ENCODE measurements at regions not wholly inside any gene's neighbourhood (a gene's known extent, or its start where the extent isn't known, plus 50 kb on each side); places are given as distances from the start of the nearest gene placed in this dataset.

- TF ChIP-seq ZNF501 (CRISPR knock-in tag; IDR thresholded peaks at IDR 0.05): no peak
- TF ChIP-seq MAFK (conservative IDR thresholded peaks at IDR 0.05 in 1 of 2, IDR thresholded peaks at IDR 0.05 in 1 of 2; ENCODE audit: low read length in 2 of 2): no peak
- no peak for TF ChIP-seq CSRNP1 (CRISPR knock-in tag; IDR thresholded peaks at IDR 0.05)
- no peak for TF ChIP-seq MED13 (CRISPR knock-in tag; IDR thresholded peaks at IDR 0.05)
- no peak for TF ChIP-seq TRIM24 (CRISPR knock-in tag; IDR thresholded peaks at IDR 0.05)
- no peak for TF ChIP-seq ETS1 (CRISPR knock-in tag; IDR thresholded peaks at IDR 0.05)
- no peak for TF ChIP-seq MAZ (IDR thresholded peaks at IDR 0.05; ENCODE audit: borderline replicate concordance, low read depth, low read length)
- TF ChIP-seq MAZ (CRISPR knock-in tag; IDR thresholded peaks at IDR 0.05; ENCODE audit: low read depth): no peak
- TF ChIP-seq POLR2A (IDR thresholded peaks at IDR 0.05; ENCODE audit: insufficient read depth in 1 of 2, low read depth in 2 of 2, low read length in 2 of 2): no peak
- no peak for TF ChIP-seq ZNF331 (CRISPR knock-in tag; IDR thresholded peaks at IDR 0.05)
- no peak for TF ChIP-seq EZH2 (conservative IDR thresholded peaks at IDR 0.05; ENCODE audit: low read depth, low read length)
Measured at GRCh38 chr1:238123201-238123600, 232.5 kb upstream of the ZP4 start.
